ENCODE measurements at regions not wholly inside any gene's neighbourhood (a gene's known extent, or its start where the extent isn't known, plus 50 kb on each side); places are given as distances from the start of the nearest gene placed in this dataset.

GRCh38 chr18:75526038-75526437, 98.5 kb upstream of the SMIM21 start:
- H3K9me3 Mint-ChIP-seq = no peaks in the 10 kb centered on the region
- ChIA-PET POLR2A (no interaction called here), CTCF (no interaction called here)
- no peaks in the 10 kb centered on the region for H3K27me3 ChIP-seq (ENCODE audit: control insufficient read depth in 1 of 2, insufficient read depth in 2 of 2, low read length in 2 of 2)
- H3K36me3 ChIP-seq (ENCODE audit: insufficient read depth, low read length) = no peaks in the 10 kb centered on the region
- no peaks in the 10 kb centered on the region for H3K4me1 Mint-ChIP-seq (ENCODE audit: low read depth)
- no peaks in the 10 kb centered on the region for H3K4me1 ChIP-seq (ENCODE audit: insufficient read depth, low read length)
- ATAC-seq (ENCODE audit: poor library complexity) (no peak), DNase-seq (no peak)
- peaks cover 25% of the 10 kb centered on the region for H3K27me3 Mint-ChIP-seq
- H3K4me3 Mint-ChIP-seq = no peak overlapping the region
- intact Hi-C loops (cut with DNase I, micrococcal nuclease) = no loop called here
- H3K36me3 Mint-ChIP-seq (ENCODE audit: low read depth) = no peaks in the 10 kb centered on the region
- H3K4me3 ChIP-seq (ENCODE audit: low read length) = no peak overlapping the region
- no peak overlapping the region for H3K27ac Mint-ChIP-seq
- H3K27ac ChIP-seq (ENCODE audit: low read depth in 1 of 2, low read length in 2 of 2) = no peak overlapping the region
- TF ChIP-seq, protein P1, sequence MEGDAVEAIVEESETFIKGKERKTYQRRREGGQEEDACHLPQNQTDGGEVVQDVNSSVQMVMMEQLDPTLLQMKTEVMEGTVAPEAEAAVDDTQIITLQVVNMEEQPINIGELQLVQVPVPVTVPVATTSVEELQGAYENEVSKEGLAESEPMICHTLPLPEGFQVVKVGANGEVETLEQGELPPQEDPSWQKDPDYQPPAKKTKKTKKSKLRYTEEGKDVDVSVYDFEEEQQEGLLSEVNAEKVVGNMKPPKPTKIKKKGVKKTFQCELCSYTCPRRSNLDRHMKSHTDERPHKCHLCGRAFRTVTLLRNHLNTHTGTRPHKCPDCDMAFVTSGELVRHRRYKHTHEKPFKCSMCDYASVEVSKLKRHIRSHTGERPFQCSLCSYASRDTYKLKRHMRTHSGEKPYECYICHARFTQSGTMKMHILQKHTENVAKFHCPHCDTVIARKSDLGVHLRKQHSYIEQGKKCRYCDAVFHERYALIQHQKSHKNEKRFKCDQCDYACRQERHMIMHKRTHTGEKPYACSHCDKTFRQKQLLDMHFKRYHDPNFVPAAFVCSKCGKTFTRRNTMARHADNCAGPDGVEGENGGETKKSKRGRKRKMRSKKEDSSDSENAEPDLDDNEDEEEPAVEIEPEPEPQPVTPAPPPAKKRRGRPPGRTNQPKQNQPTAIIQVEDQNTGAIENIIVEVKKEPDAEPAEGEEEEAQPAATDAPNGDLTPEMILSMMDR (IDR thresholded peaks at IDR 0.05) = no peak
- peaks cover 0 to 5% of the 10 kb centered on the region in 2 experiments for H3K9me3 ChIP-seq (ENCODE audit: control insufficient read depth in 1 of 2, insufficient read depth in 1 of 2, low read length in 2 of 2)

DNA sequence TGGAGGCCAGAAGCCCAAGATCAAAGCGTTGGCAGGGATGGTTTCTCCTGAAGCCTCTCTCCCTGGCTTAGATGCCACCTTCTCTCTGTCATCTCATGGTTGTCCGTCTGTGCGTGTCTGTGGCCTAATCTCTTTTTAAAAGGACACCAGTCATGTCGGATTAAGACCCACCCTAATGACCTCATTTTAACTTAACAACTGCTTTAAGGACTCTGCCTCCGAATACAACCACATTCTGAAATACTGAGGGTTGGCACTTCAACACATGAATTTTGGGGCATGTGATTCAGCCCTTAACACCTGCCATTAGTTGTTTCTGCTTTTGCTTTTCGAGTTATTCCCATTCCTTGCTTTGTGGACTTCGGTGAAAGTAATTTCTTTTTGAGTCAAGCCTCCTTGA, 97.8 kb upstream of the SMIM21 start:
- no peak overlapping the region for H3K27ac Mint-ChIP-seq
- Histone ChIP-seq H3K4me1 (ENCODE audit: insufficient read depth, low read length) (no peaks in the 10 kb centered on the region), H3K9me3 (ENCODE audit: control insufficient read depth in 1 of 2, insufficient read depth in 1 of 2, low read length in 2 of 2) (peaks cover 0 to 5% of the 10 kb centered on the region in 2 experiments), H3K36me3 (ENCODE audit: insufficient read depth, low read length) (no peaks in the 10 kb centered on the region), H3K27ac (ENCODE audit: low read depth in 1 of 2, low read length in 2 of 2) (no peak overlapping the region), H3K27me3 (ENCODE audit: control insufficient read depth in 1 of 2, insufficient read depth in 2 of 2, low read length in 2 of 2) (no peaks in the 10 kb centered on the region), H3K4me3 (ENCODE audit: low read length) (no peak overlapping the region)
- DNase-seq (no peak), ATAC-seq (ENCODE audit: poor library complexity) (no peak)
- no peaks in the 10 kb centered on the region for H3K36me3 Mint-ChIP-seq (ENCODE audit: low read depth)
- ChIA-PET POLR2A (no interaction called here), CTCF (no interaction called here)
- H3K4me1 Mint-ChIP-seq (ENCODE audit: low read depth) = no peaks in the 10 kb centered on the region
- peaks cover 25% of the 10 kb centered on the region for H3K27me3 Mint-ChIP-seq
- TF ChIP-seq, protein P1 (IDR thresholded peaks at IDR 0.05) = no peak
- no peaks in the 10 kb centered on the region for H3K9me3 Mint-ChIP-seq
- H3K4me3 Mint-ChIP-seq = no peak overlapping the region
- intact Hi-C loops (cut with DNase I, micrococcal nuclease) = no loop called here

GRCh38 chr18:75524841-75525240, 97.3 kb upstream of the SMIM21 start:
- POLR2A ChIA-PET = no interaction called here
- no peak for DNase-seq

More at GRCh38 chr18:75524841-75525240, 97.3 kb upstream of the SMIM21 start:
- H3K36me3 Mint-ChIP-seq (ENCODE audit: low read depth) = no peaks in the 10 kb centered on the region
- no peak overlapping the region for H3K4me3 ChIP-seq (ENCODE audit: low read length)
- H3K9me3 Mint-ChIP-seq = no peaks in the 10 kb centered on the region
- TF ChIP-seq, protein P1 (IDR thresholded peaks at IDR 0.05) = no peak
- no peaks in the 10 kb centered on the region for H3K4me1 Mint-ChIP-seq (ENCODE audit: low read depth)
- CTCF ChIA-PET = no interaction called here
- H3K4me3 Mint-ChIP-seq = no peak overlapping the region
- no peaks in the 10 kb centered on the region for H3K27me3 ChIP-seq (ENCODE audit: control insufficient read depth in 1 of 2, insufficient read depth in 2 of 2, low read length in 2 of 2)
- H3K27me3 Mint-ChIP-seq = peaks cover 25% of the 10 kb centered on the region
- H3K4me1 ChIP-seq (ENCODE audit: insufficient read depth, low read length) = no peaks in the 10 kb centered on the region
- no peak overlapping the region for H3K27ac ChIP-seq (ENCODE audit: low read depth in 1 of 2, low read length in 2 of 2)
- H3K9me3 ChIP-seq (ENCODE audit: control insufficient read depth in 1 of 2, insufficient read depth in 1 of 2, low read length in 2 of 2) = peaks cover 0 to 5% of the 10 kb centered on the region in 2 experiments
- H3K27ac Mint-ChIP-seq = no peak overlapping the region
- ATAC-seq (ENCODE audit: poor library complexity) = no peak
- intact Hi-C loops (cut with DNase I, micrococcal nuclease) = no loop called here
- no peaks in the 10 kb centered on the region for H3K36me3 ChIP-seq (ENCODE audit: insufficient read depth, low read length)
